Lower leg skin (tissue), 4 donors: ENCODE measurements at regions not wholly inside any gene's neighbourhood (a gene's known extent, or its start where the extent isn't known, plus 50 kb on each side); places are given as distances from the start of the nearest gene placed in this dataset.

Experiments
- DNase-seq, 2 donors: peaks; one replicate each; pipeline ENCODE4 v3.0.0-alpha.2; 2019; ENCODE audit warnings: low spot score in 2 of 2
- H3K4me3 ChIP-seq: fragments of 200-600 bp; sonication (generic); 2 replicates; pipeline ENCODE4 v1.5.1; 2017; ENCODE audit warnings: mild to moderate bottlenecking, low read depth; ENCODE audit not compliant: poor library complexity, severe bottlenecking
- POLR2A ChIP-seq, 2 donors: fragments of 450-650 bp; IDR thresholded peaks; one replicate each; pipeline ENCODE4 v1.6.1; 2016 to 2017; ENCODE audit warnings: antibody characterized with exemption in 2 of 2, mild to moderate bottlenecking in 1 of 2, moderate library complexity in 1 of 2
- WGBS, 2 donors: methylation state at CpG; one replicate each; pipeline ENCODE4 v1.1.5; 2018; 5-methylcytosine and 5-hydroxymethylcytosine counted together
- intact Hi-C: fragments of 100-400 bp; cut with DNase I; formaldehyde crosslinking; loops from one replicate; pipeline ENCODE4 v1.15.0; 2023; ENCODE audit warnings: low total_unique reads
- TF ChIP-seq, protein P1 (sequence below), 3 donors: fragments of 450-650 bp; IDR thresholded peaks; one replicate each; pipeline ENCODE4 v1.5.1; 2016; ENCODE audit warnings: antibody characterized with exemption in 3 of 3, mild to moderate bottlenecking in 3 of 3, moderate library complexity in 2 of 3

DNA sequence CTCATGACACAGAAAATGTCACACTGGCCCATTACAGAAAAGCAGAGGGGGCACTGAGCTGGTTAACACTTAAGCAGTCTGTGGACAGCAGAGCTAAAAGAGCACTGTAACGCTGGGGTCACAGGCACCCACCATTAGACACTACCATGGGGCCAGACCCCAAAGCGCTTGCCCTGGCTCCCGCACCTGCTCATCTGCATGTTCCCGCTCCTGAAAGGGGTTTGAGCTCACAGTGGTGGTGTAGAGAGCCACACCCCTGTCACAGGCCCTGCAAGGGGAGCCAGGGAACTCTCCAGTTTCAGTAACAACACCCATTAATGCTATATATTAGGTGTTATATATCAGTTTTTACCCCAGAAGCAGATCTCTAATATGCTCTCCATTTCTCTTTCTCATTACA lies 187.0 kb downstream of the ANKRD50 start:
- intact Hi-C loops: no loop called here
- H3K4me3 ChIP-seq: no peak overlapping the region
- no peak for DNase-seq
- 90 to 95% methylated on average over 4 of the region's 4 CpGs for WGBS, 2 donors
- TF ChIP-seq, protein P1, sequence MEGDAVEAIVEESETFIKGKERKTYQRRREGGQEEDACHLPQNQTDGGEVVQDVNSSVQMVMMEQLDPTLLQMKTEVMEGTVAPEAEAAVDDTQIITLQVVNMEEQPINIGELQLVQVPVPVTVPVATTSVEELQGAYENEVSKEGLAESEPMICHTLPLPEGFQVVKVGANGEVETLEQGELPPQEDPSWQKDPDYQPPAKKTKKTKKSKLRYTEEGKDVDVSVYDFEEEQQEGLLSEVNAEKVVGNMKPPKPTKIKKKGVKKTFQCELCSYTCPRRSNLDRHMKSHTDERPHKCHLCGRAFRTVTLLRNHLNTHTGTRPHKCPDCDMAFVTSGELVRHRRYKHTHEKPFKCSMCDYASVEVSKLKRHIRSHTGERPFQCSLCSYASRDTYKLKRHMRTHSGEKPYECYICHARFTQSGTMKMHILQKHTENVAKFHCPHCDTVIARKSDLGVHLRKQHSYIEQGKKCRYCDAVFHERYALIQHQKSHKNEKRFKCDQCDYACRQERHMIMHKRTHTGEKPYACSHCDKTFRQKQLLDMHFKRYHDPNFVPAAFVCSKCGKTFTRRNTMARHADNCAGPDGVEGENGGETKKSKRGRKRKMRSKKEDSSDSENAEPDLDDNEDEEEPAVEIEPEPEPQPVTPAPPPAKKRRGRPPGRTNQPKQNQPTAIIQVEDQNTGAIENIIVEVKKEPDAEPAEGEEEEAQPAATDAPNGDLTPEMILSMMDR (IDR thresholded peaks at IDR 0.05): no peak
- TF ChIP-seq POLR2A (IDR thresholded peaks at IDR 0.05): no peak

DNA sequence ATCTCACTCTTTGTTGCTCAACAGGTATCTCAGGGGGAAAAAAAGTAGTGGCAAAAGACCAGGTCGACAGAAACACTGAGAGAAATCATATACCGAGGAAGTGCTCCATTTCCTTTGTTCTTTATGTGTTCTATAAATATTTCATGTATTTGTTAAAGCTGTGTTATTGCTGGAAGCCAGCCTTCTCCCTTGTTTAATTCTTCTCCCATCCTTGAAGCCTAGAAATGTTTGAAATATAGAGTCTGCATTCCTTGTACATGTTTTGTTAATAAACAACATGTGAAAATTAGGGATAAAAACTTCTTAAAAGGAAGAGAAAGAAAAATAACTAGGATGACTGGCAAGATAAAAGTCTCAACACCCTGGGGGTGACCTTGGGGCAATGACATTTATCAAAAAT lies 186.2 kb downstream of the ANKRD50 start:
- TF ChIP-seq, protein P1 (IDR thresholded peaks at IDR 0.05): no peak
- no peak for TF ChIP-seq POLR2A (IDR thresholded peaks at IDR 0.05)
- no peak overlapping the region for H3K4me3 ChIP-seq
- WGBS, 2 donors: 27 to 30% methylated on average over 2 of the region's 2 CpGs
- no peak for DNase-seq
- intact Hi-C loops: no loop called here

DNA sequence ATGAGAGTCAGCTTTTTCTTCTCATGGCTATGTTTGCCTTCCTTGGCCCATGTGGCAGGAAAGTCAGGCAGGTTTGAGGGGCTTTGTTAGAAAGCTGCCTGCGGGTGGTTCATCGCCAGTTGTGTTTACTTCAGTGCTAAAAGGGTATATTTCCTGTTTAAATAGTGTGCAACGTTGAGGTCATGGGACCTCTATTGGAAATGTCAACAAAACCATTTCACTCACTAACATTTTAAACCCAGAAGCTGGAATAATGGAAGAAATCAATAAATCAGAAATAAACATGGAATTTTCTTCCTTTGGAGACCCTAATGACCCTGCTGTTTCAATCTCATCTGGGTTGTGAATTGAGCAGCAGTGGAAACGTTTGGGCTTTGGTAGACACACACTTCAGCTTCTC lies 185.8 kb downstream of the ANKRD50 start:
- intact Hi-C loops: no loop called here
- H3K4me3 ChIP-seq: no peak overlapping the region
- no peak for TF ChIP-seq POLR2A (IDR thresholded peaks at IDR 0.05)
- TF ChIP-seq, protein P1 (IDR thresholded peaks at IDR 0.05): no peak
- no peak for DNase-seq
- 63 to 70% methylated on average over 4 of the region's 4 CpGs for WGBS, 2 donors

DNA sequence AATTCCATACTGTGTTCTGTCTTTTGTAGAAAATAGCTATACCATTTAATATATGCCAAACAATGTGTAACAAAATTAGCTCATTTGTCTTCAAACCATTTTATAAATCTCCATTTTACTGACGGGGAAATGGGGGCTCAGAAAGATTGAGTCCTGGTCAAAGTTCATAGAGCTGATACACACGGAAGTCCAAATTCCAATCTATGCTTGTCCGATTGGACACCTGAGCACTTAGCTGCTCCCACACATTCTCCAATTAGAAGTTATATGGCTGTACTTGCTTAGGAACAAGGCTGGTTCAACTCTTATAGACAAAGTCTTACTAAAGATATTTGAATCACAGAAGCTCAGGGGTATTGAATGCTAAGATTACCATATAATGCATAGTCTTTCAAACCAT lies 185.2 kb downstream of the ANKRD50 start:
- 95 to 99% methylated on average over 3 of the region's 3 CpGs for WGBS, 2 donors

DNA sequence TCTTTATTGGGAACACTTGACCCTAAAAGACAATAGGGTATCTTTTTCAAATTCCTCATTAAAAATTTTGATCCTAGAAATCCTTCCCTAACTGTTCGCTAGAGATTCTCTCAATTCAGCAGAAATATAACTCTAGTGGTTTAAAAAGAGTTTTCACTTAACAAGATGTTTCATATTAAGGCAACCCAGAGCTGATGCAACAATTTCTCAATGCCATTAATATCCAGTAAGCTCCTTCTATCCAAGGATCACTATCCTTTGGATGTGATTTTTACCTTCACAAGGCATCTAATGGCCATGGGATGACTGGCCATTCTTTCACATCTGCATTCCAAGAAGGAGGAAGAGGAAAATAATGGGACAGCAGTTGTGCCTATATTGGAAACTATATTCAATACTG lies 183.4 kb downstream of the ANKRD50 start:
- WGBS, 2 donors: 82 to 86% methylated on average over 1 of the region's 1 CpG
- TF ChIP-seq POLR2A (IDR thresholded peaks at IDR 0.05): no peak
- TF ChIP-seq, protein P1 (IDR thresholded peaks at IDR 0.05): no peak
- intact Hi-C loops: no loop called here
- H3K4me3 ChIP-seq: no peak overlapping the region
- DNase-seq: no peak

More for the DNA sequence above, 185.2 kb downstream of the ANKRD50 start:
- no peak overlapping the region for H3K4me3 ChIP-seq
- intact Hi-C loops: no loop called here
- no peak for DNase-seq
- TF ChIP-seq, protein P1 (IDR thresholded peaks at IDR 0.05): no peak
- TF ChIP-seq POLR2A (IDR thresholded peaks at IDR 0.05): no peak

DNA sequence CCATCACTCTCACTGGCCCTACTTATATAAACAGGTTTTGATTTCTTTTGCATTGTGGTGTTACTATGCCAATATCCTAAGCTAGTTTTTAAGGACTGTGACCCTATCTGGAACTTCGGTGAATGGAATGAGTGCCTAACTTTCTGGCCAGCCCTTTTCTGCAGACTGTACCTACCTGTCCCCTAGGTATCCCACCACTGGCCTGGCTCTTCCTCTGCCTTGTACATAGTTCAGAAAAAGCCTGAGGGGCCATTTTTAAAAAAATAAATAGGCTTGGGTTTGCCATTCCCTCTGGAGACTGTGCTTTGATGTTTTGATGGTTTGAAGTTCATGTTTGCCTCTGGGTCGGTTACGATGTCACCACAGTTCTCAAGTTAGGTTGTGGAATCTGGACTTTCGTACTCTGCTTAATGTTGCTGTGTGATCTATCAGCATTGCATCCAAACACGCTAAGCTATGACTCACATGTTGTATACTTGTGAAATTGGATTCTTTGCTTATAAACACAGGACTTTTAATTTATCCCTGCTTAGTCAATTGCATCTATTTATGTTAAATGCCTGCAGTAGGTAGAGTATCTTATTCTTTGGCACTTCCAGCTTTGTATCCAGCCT lies 182.0 kb downstream of the ANKRD50 start:
- 79 to 81% methylated on average over 5 of the region's 5 CpGs for WGBS, 2 donors
- intact Hi-C loops: no loop called here
- TF ChIP-seq POLR2A (IDR thresholded peaks at IDR 0.05): no peak
- TF ChIP-seq, protein P1 (IDR thresholded peaks at IDR 0.05): no peak

More for the DNA sequence above, 182.0 kb downstream of the ANKRD50 start:
- H3K4me3 ChIP-seq: no peak overlapping the region
- DNase-seq: no peak
